ENCODE measurements at regions not wholly inside any gene's neighbourhood (a gene's known extent, or its start where the extent isn't known, plus 50 kb on each side); places are given as distances from the start of the nearest gene placed in this dataset.

DNA sequence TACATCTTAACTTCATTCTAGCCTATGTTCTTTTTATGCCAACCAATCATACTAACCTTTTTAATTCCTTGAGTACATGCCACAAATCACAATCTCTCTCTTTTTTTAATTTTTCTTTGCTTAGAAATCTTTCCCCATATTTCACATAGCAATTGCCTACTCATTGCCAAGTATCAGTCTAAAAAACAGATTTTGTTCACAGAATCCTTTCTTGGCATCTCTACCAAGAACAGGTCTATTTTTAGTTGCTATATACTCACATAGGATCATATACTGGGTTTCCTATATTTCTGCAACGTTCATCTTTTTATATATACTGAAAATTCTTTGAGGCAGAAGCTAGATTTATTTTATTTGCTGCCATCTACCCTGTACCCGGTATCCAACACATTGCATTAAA, 292.1 kb downstream of the GASK1B start:
- DNase-seq (ENCODE audit: low spot score) = no peak

DNA sequence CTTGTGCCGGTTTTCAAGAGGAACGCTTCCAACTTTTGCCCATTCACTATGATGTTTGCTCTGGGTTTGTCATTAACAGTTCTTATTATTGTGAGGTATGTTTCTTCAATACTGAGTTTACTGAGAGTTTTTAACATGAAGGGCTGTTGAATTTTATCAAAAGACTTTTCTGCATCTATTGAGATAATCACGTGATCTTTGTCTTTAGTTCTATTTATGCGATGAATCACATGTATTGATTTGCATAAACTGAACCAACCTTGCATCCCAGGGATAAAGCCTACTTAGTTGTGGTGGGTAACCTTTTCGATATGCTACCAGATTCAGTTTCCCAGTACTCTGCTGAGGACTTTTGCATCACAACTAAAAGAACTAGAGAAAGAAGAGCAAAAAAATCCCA, 318.0 kb downstream of the GASK1B start:
- DNase-seq (ENCODE audit: low spot score) = no peak

DNA sequence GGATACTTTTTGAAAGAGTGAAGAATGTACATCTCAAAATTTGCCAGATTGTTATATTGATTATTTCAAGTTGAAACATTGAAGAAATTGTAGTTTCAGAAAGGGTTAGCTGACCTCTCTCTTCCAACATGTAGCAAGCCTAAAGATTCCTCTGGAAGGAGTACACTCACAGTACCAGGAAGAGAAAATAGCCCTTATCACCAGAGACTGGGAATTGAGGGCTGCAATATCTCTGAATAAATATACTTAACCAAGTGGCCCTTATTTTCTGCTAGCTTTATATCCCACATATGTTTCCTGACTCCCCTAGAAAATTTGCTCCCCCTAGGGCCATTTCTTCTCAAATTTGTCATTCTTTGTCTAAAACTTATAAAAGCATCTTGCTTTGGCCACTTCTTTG, 332.2 kb downstream of the GASK1B start:
- DNase-seq (ENCODE audit: low spot score) = no peak

DNA sequence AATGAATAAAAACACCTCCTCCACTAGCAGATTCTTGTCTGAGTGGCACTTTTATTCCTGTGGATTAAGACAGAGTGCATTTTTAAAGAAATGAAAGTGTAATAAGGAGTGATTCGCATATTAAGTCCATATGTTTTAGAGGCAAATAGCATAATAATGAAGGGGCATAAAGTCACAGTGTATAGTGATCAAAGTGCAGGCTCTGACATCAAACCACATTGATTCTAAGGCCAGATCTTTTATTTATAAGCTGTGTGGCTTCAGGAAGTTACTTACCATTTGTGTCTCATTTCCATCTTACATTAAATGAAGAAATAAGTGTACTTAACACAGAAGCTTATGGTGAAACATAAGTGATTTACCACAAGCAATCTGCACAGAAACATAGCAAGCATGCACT, 332.8 kb downstream of the GASK1B start:
- DNase-seq (ENCODE audit: low spot score) = no peak

GRCh38 chr4:157838366-157838765, 334.5 kb downstream of the GASK1B start:
- DNase-seq (ENCODE audit: low spot score) = peak; percentile 5

GRCh38 chr4:157837071-157837703, 335.6 kb downstream of the GASK1B start:
- no peak for DNase-seq (ENCODE audit: low spot score)

- no peak for DNase-seq (ENCODE audit: low spot score)
These were observed 340.2 kb downstream of the GASK1B start for GRCh38 chr4:157832596-157832995.

DNA sequence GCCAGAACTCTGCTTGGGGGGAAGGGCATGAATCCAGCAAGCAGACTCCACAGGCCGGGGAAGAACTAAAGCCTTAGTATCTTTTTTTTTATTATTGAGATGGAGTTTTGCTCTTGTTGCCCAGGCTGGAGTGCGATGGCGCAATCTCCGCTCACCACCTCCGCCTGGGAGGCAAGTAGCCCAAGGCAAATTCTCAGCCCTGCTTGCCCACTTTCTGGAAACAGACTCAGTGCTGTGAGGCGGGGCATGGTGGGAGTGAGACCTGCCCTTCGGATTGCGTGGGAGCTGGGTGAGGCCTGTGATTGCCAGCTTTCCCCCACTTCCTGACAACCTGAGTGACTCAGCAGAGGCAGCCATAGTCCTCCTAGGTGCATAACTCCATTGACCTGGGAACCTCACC, 348.8 kb downstream of the GASK1B start:
- no peak for DNase-seq (ENCODE audit: low spot score)

GRCh38 chr4:157821814-157822213, 351.0 kb downstream of the GASK1B start:
- no peak for DNase-seq (ENCODE audit: low spot score)

GRCh38 chr4:157819693-157820464, 352.9 kb downstream of the GASK1B start:
- no peak for DNase-seq (ENCODE audit: low spot score)

DNA sequence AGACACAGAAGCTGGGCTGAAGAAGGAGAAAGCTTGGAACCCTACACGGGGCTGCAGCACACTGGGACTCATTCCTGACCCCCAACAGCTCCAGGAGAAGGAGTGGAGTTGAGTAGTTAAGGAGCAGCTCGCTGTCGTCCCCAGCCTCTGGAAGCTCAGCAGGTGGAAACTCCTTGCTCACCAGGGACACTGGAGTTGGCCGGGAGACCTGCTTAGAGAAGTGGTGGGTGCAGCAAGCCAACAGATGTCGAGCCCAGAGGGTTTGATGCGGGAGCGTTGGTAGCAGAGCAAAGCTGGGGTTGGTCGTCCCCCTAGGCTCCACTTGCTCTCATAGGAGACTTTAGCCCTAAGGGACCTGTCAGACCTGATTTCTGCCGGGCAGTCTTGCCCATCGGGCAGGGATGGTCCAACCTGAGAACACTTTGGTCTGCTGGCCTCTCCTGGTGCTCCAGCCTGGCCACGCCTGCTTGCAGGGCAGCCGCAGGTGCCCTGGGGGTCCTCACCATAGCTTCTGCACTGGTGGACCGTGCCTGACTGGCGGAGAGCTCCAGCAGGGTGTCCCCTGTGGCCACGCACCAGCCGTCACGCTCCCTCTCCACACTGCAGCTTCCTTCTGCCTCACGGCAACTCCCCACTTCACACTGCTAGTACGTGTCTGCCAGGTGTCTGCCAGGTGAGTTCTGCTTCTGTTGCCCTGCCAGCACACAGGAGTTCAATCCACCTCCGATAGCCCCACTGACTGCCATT, 353.7 kb downstream of the GASK1B start:
- no peak for DNase-seq (ENCODE audit: low spot score)

GRCh38 chr4:157810137-157810774, 362.6 kb downstream of the GASK1B start:
- no peak for DNase-seq (ENCODE audit: low spot score)

- no peak for DNase-seq (ENCODE audit: low spot score)
These were observed 363.9 kb downstream of the GASK1B start for GRCh38 chr4:157808796-157809383.

DNA sequence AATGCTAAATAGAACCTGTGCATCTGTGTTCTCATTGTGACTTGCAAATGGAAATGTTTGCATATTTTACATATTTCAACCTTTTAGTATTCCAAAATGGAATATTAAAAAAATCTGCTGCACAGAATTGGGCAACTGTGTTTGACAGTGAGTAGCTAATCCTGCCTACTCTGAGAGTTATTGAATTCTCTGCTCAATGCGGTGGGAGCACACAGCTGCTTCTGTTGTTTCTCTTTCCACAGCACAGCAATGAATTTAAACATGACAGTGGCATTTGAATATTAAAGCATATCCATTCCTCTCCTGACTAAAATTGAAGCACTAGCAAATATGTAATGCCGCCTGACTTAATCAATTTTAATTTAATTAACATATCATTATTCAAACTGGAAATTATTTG, 366.6 kb downstream of the GASK1B start:
- DNase-seq (ENCODE audit: low spot score) = peak; percentile 58

GRCh38 chr4:157804986-157805385, 367.8 kb downstream of the GASK1B start:
- peak; percentile 31 for DNase-seq (ENCODE audit: low spot score)

DNA sequence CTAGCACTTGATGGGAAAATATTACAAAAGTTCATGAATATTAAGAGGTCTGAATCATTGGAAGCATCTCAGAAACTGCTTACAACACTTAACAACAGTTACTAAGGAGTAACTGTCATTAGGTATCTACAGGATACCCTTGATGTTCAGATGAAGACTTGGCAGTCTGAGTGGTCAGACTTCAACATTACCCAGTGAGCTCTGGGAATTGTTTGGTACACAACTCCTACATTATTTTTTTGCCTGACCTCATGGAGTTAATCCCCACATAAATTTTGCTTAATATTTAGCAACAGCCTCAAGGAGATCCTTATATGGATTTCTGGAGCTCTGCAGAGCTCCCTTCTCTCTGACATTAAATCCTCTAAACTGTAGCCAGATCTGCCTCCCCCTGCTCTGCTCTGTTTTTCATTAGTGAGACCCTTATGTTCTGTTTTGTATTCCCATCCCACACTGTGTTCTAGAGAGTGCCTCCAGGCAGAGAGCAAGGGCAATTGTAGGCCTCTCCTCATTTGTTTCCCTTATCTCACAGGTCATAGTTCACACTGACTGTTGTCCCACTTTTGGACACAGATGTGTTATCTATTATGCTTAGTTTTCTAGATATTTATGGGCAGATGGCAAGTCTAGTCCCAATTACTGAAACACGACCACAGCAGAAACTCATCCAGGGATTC, 368.8 kb downstream of the GASK1B start:
- DNase-seq (ENCODE audit: low spot score) = peak; percentile 18

GRCh38 chr4:157803421-157803820, 369.4 kb downstream of the GASK1B start:
- no peak for DNase-seq (ENCODE audit: low spot score)

DNA sequence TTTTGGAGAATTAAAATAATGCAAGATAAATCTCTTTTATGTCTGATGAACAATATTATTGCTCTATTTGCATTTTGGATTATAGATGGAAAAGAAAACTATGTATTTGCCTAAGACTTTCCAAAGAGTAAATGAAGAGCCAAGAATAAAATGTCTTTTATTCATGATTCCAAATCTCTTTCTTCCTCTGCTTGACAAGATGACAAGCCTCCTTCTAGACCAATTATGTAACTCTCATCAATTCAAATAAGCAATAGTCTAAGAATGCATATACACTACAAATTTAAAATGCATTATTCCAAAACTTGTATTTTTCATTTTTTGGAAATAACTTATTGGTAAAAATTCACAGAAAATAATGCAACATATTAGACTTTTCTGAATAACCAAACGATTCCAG, 377.3 kb downstream of the GASK1B start:
- DNase-seq (ENCODE audit: low spot score) = no peak

DNA sequence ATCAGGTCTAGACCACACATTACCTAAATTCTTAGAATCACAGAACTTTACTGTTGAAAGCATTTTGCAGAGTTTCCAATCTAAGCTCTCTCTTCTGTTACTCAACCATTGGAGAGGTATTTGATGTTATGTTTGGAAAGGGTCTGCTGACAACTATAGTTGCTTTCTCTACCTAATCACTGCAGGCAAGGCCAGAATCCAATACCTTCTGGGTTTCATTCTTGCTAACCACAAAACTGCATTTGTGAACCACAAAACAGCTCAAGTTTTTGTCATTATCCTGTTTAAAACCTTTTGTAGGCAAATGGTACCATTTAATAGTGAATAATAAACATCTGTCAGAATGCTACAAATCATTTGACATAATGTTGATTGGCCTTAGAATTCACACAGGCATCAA, 380.1 kb downstream of the GASK1B start:
- DNase-seq (ENCODE audit: low spot score) = no peak

GRCh38 chr4:157791236-157791635, 381.6 kb downstream of the GASK1B start:
- DNase-seq (ENCODE audit: low spot score) = peak; percentile 57

- no peak for DNase-seq (ENCODE audit: low spot score)
These were observed 385.2 kb downstream of the GASK1B start for GRCh38 chr4:157787618-157788017.

DNA sequence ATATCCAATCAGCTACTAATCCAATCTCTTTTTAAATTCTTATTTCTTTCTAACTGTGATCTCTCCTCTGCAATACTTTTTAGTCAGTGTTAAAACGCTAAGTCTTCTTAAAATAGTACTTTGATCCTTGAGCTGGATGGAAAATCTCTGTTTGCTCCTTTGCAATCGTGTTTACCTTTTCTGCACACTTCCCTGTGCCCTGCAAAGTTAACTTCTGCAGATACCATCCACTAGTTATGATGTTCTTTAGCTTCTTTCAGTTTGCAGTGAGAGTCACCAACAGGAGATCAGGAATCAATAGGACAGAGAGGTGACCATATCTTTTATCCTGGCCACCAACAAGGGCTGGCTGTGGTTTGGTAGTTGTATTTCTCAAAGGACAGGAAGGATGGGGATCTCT, 391.5 kb downstream of the GASK1B start:
- no peak for DNase-seq (ENCODE audit: low spot score)

All from Ammon's horn (tissue), 1 donor.